GM12878 (cell line): ENCODE measurements at regions not wholly inside any gene's neighbourhood (a gene's known extent, or its start where the extent isn't known, plus 50 kb on each side); places are given as distances from the start of the nearest gene placed in this dataset.

Source experiments
- ATAC-seq: fragments of 200-7000 bp; cut with Tn5 transposase; 3 replicates; pipeline ENCODE4 v1.9.1; 2020; ENCODE audit warnings: mild to moderate bottlenecking, moderate library complexity
- BruUV-seq: library from RNA; stranded (reverse); fragments of 400-500 nt; replicated peaks from 2 replicates; lab custom pipeline; 2021; lab: Mats Ljungman, UMichigan
- CTCF ChIA-PET: fragments of 300-600 bp; sonication (Branson Sonifier 250); formaldehyde crosslinking; extraction: SDS; loops from one replicate; lab custom pipeline; 2021; ENCODE audit warnings: inconsistent platforms; lab: Yijun Ruan, JAX
- POLR2A ChIA-PET: fragments of 350-600 bp; formaldehyde crosslinking; extraction: SDS; loops from one replicate; lab custom pipeline; 2021; ENCODE audit warnings: inconsistent platforms; lab: Charles Lee
- RAD21 ChIA-PET: fragments of 300-600 bp; sonication (Branson Sonifier 250); formaldehyde crosslinking; loops from one replicate; lab custom pipeline; 2023; ENCODE audit warnings: antibody characterized with exemption; ENCODE audit not compliant: unreplicated experiment; lab: Charles Lee
- SMC1A ChIA-PET: fragments of 300-600 bp; sonication (Branson Sonifier 250); formaldehyde crosslinking; loops from one replicate; lab custom pipeline; 2023; ENCODE audit not compliant: unreplicated experiment, uncharacterized antibody; lab: Charles Lee
- DNase-seq: peaks from one replicate; pipeline ENCODE4 v3.0.0-alpha.2; 2011; ENCODE audit warnings: low read depth, low spot score
- FAIRE-seq: peaks from 3 replicates; lab custom pipeline; 2011; peaks lifted over from hg19 to GRCh38; lab: Jason Lieb, UNC
- H2AFZ ChIP-seq: 2 replicates; pipeline ENCODE4 v1.6.0; 2011; ENCODE audit warnings: low read depth, low read length, control low read depth; ENCODE audit not compliant: control insufficient read depth
- H3K27ac ChIP-seq: 2 replicates; pipeline ENCODE4 v1.5.1; 2011; ENCODE audit warnings: control low read depth; ENCODE audit not compliant: control insufficient read depth, insufficient read depth
- H3K27me3 ChIP-seq, 2 experiments: replicated peaks in 1 of 2; 2 replicates each; pipeline versions ENCODE4 v1.6.0 to v1.6.1; 2011; ENCODE audit warnings: low read length in 1 of 2; ENCODE audit not compliant: control insufficient read depth in 2 of 2, insufficient read depth in 2 of 2
- H3K36me3 ChIP-seq, 2 experiments: 2 replicates each; pipeline ENCODE4 v1.5.1; 2011; ENCODE audit warnings: low read length in 1 of 2; ENCODE audit not compliant: control insufficient read depth in 2 of 2, insufficient read depth in 2 of 2
- H3K4me1 ChIP-seq: 2 replicates; pipeline ENCODE4 v1.6.1; 2011; ENCODE audit warnings: mild to moderate bottlenecking, low read length, moderate library complexity, mixed read lengths; ENCODE audit not compliant: control insufficient read depth, insufficient read depth
- H3K4me2 ChIP-seq: 2 replicates; pipeline ENCODE4 v1.6.0; 2011; ENCODE audit warnings: control low read depth; ENCODE audit not compliant: control insufficient read depth, insufficient read depth
- H3K4me3 ChIP-seq: fragments of 200-600 bp; sonication (generic); 2 replicates; pipeline ENCODE4 v1.5.1; 2016
- H3K79me2 ChIP-seq: 2 replicates; pipeline ENCODE4 v1.6.0; 2011; ENCODE audit warnings: low read length; ENCODE audit not compliant: control insufficient read depth, insufficient read depth
- H3K9ac ChIP-seq: 2 replicates; pipeline ENCODE4 v1.8.0; 2011; ENCODE audit warnings: low read length, control low read depth, mixed read lengths; ENCODE audit not compliant: control insufficient read depth, insufficient read depth
- H3K9me3 ChIP-seq: replicated peaks from 3 replicates; pipeline ENCODE4 v1.5.1; 2011; ENCODE audit warnings: mild to moderate bottlenecking, low read length; ENCODE audit not compliant: control insufficient read depth, insufficient read depth
- H4K20me1 ChIP-seq: 2 replicates; pipeline ENCODE4 v1.6.0; 2011; ENCODE audit not compliant: control insufficient read depth, insufficient read depth
- BCLAF1 ChIP-seq: fragments of 450-650 bp; IDR thresholded peaks from 2 replicates; pipeline ENCODE4 v1.6.1; 2017; ENCODE audit warnings: antibody characterized with exemption, mild to moderate bottlenecking, moderate library complexity
- IKZF2 ChIP-seq, 2 experiments: fragments of 450-650 bp; IDR thresholded peaks; 2 replicates each; pipeline ENCODE4 v1.6.1; 2017; ENCODE audit warnings: mild to moderate bottlenecking in 2 of 2, moderate library complexity in 2 of 2
- KLF5 ChIP-seq: fragments of 450-650 bp; IDR thresholded peaks from 2 replicates; pipeline ENCODE4 v1.6.1; 2014; ENCODE audit warnings: mild to moderate bottlenecking; ENCODE audit not compliant: partially characterized antibody
- NFXL1 ChIP-seq: fragments of 450-650 bp; IDR thresholded peaks from 2 replicates; pipeline ENCODE4 v1.6.1; 2017; ENCODE audit warnings: antibody characterized with exemption, mild to moderate bottlenecking, borderline replicate concordance
- NFYB ChIP-seq: IDR thresholded peaks from 2 replicates; pipeline ENCODE4 v1.6.1; 2011; ENCODE audit warnings: low read depth, mild to moderate bottlenecking, low read length, improper control_type of control experiment, moderate library complexity; ENCODE audit not compliant: insufficient read depth
- POLR2A ChIP-seq: IDR thresholded peaks from 2 replicates; pipeline ENCODE4 v1.6.1; 2011; ENCODE audit warnings: low read depth, mild to moderate bottlenecking, low read length
- WGBS: methylation state at CpG from one replicate; pipeline ENCODE4 v1.1.6; 2016; ENCODE audit warnings: low lambda C conversion rate; ENCODE audit not compliant: insufficient replicate concordance, insufficient coverage; ENCODE audit errors: missing lambda C conversion rate; 5-methylcytosine and 5-hydroxymethylcytosine counted together
- in situ Hi-C: fragments of 300-500 bp; cut with MboI; formaldehyde crosslinking; loops from 9 replicates; pipeline ENCODE4 v1.14.3; 2018; ENCODE audit warnings: mixed read lengths
- intact Hi-C: fragments of 100-400 bp; cut with micrococcal nuclease; formaldehyde crosslinking; loops from one replicate; pipeline ENCODE4 v1.14.2; 2022; ENCODE audit not compliant: unreplicated experiment
- TF ChIP-seq, protein P1 (sequence below): IDR thresholded peaks from 2 replicates; pipeline ENCODE4 v1.6.1; 2011; ENCODE audit warnings: low read depth, mild to moderate bottlenecking, low read length, moderate library complexity, borderline replicate concordance; ENCODE audit errors: extremely low read depth

- TF ChIP-seq KLF5 (no peak), IKZF2 (IDR thresholded peaks at IDR 0.05) (no peak), BCLAF1 (no peak), POLR2A (no peak)
These were observed 204.8 kb downstream of the SMAD2 start (continued) for GRCh38 chr18:47725656-47726055.

GRCh38 chr18:47724186-47724975, 206.1 kb downstream of the SMAD2 start:
- Histone ChIP-seq H4K20me1 (no peaks in the 10 kb centered on the region), H3K9ac (no peak overlapping the region), H3K9me3 (no peaks in the 10 kb centered on the region), H3K27ac (no peak overlapping the region), H3K4me1 (no peaks in the 10 kb centered on the region), H3K36me3 (no peaks in the 10 kb centered on the region), H3K79me2 (no peaks in the 10 kb centered on the region), H3K4me3 (no peak overlapping the region), H2AFZ (no peak overlapping the region), H3K4me2 (no peak overlapping the region), H3K27me3 (peaks cover 1 to 3% of the 10 kb centered on the region in 2 experiments; a peak in 3 of 4 replicates)
- SMC1A ChIA-PET = no interaction called here
- RAD21 ChIA-PET = no interaction called here
- in situ Hi-C loops (no loop called here), intact Hi-C loops (no loop called here)
- TF ChIP-seq NFYB = no peak
- TF ChIP-seq NFXL1 = no peak
- TF ChIP-seq, protein P1, sequence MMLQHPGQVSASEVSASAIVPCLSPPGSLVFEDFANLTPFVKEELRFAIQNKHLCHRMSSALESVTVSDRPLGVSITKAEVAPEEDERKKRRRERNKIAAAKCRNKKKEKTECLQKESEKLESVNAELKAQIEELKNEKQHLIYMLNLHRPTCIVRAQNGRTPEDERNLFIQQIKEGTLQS = no peak
- no peak for ATAC-seq
- CTCF ChIA-PET = no interaction called here
- POLR2A ChIA-PET = no interaction called here
- no TSS peak for BruUV-seq
- DNase-seq = no peak
- WGBS = 14% methylated on average over 9 of the region's 9 CpGs
- no peak for FAIRE-seq
